Adrenal gland (tissue), 9 donors: ENCODE measurements at regions not wholly inside any gene's neighbourhood (a gene's known extent, or its start where the extent isn't known, plus 50 kb on each side); places are given as distances from the start of the nearest gene placed in this dataset.
A peak's percentile ranks its signal among the peaks of the same experiment; 100 is the strongest.

Experiments
- DNase-seq, 7 donors: peaks; one replicate each; pipeline ENCODE4 v3.0.0-alpha.2; 2019 to 2020
- H3K27ac ChIP-seq, 5 donors: fragments of 200-600 bp; sonication (generic) in 4 of 5; 1 replicate in 3 of 5; 2 replicates in 2 of 5; pipeline versions ENCODE4 v1.5.1 to v1.8.0; 2016 to 2020; ENCODE audit warnings: mild to moderate bottlenecking in 1 of 5
- H3K27me3 ChIP-seq: fragments of 200-600 bp; 2 replicates; pipeline ENCODE4 v1.8.0; 2021
- H3K36me3 ChIP-seq, 2 donors: fragments of 200-600 bp; replicated peaks in 1 of 2; 1 replicate in 1 of 2; 2 replicates in 1 of 2; pipeline versions ENCODE4 v1.5.1 to v1.8.0; 2018 to 2022
- H3K4me1 ChIP-seq, 2 donors: fragments of 200-600 bp; replicated peaks in 1 of 2; 1 replicate in 1 of 2; 2 replicates in 1 of 2; pipeline versions ENCODE4 v1.5.1 to v1.8.0; 2018 to 2021
- H3K4me3 ChIP-seq, 4 donors: fragments of 200-600 bp; sonication (generic) in 3 of 4; one replicate each; pipeline ENCODE4 v1.5.1; 2016 to 2018
- H3K9me3 ChIP-seq, 3 donors: fragments of 200-600 bp; sonication (generic) in 1 of 3; replicated peaks in 1 of 3; 1 replicate in 2 of 3; 2 replicates in 1 of 3; pipeline versions ENCODE4 v1.5.1 to v1.8.0; 2016 to 2021
- CTCF ChIP-seq, 6 experiments: fragments of 450-650 bp in 4 of 6; fragments of 200-600 bp in 2 of 6; sonication (generic) in 1 of 6; IDR thresholded peaks; 1 replicate in 5 of 6; 2 replicates in 1 of 6; pipeline versions ENCODE4 v1.5.1 to v1.8.0; 2016 to 2021; ENCODE audit warnings: antibody characterized with exemption in 6 of 6, mild to moderate bottlenecking in 2 of 6, moderate library complexity in 1 of 6
- POLR2A ChIP-seq, 2 donors: fragments of 450-650 bp; IDR thresholded peaks; one replicate each; pipeline ENCODE4 v1.6.1; 2017; ENCODE audit warnings: antibody characterized with exemption in 2 of 2, mild to moderate bottlenecking in 2 of 2, moderate library complexity in 1 of 2
- WGBS, 4 donors: extraction: QIAGEN DNeasy Blood & Tissue Kit in 2 of 4; methylation state at CpG; one replicate each; pipeline versions ENCODE4 v1.1.5 to v1.1.7; 2013 to 2017; 5-methylcytosine and 5-hydroxymethylcytosine counted together
- intact Hi-C, 2 donors: fragments of 100-400 bp; cut with DNase I; formaldehyde crosslinking; loops; one replicate each; pipeline versions ENCODE4 v1.14.1 to v1.15.0; 2022 to 2023
- donor health status: healthy with polysubstance abuse.
- donor health status: Bipolar disorder and iron deficiency.
- donor health status: DM: yes; HTN: yes; CAD: no.
- donor health status: DM: no; HTN: no; CAD: no.
- donor health status: DM: no; HTN: no; CAD: no.

GRCh38 chr3:84836961-84837360 lies 121.8 kb upstream of the CADM2 start:
- 21 to 30% (median 22%) methylated on average over 2 of the region's 2 CpGs for WGBS, 4 donors
- intact Hi-C loops = no loop called here
- Histone ChIP-seq H3K9me3 (no peaks in the 10 kb centered on the region), H3K4me3 (no peak overlapping the region), H3K27me3 (no peaks in the 10 kb centered on the region), H3K4me1 (no peaks in the 10 kb centered on the region), H3K36me3 (no peaks in the 10 kb centered on the region), H3K27ac (no peak overlapping the region)
- no peak for TF ChIP-seq POLR2A (IDR thresholded peaks at IDR 0.05)
- TF ChIP-seq CTCF (IDR thresholded peaks at IDR 0.05) = no peak
- DNase-seq = peak in 1 of 7 donors; percentile 24

GRCh38 chr3:84877092-84877491 lies 81.7 kb upstream of the CADM2 start:
- no peak overlapping the region for H3K4me3 ChIP-seq
- intact Hi-C loops = no loop called here
- no peaks in the 10 kb centered on the region for H3K27me3 ChIP-seq
- 89 to 97% (median 94%) methylated on average over 3 of the region's 3 CpGs for WGBS, 4 donors
- no peak for DNase-seq
- H3K27ac ChIP-seq = no peak overlapping the region
- no peaks in the 10 kb centered on the region for H3K4me1 ChIP-seq
- no peaks in the 10 kb centered on the region for H3K36me3 ChIP-seq
- no peaks in the 10 kb centered on the region for H3K9me3 ChIP-seq
- TF ChIP-seq POLR2A (IDR thresholded peaks at IDR 0.05) = no peak
- no peak for TF ChIP-seq CTCF (IDR thresholded peaks at IDR 0.05)

GRCh38 chr3:84881288-84881687 lies 77.5 kb upstream of the CADM2 start:
- no peaks in the 10 kb centered on the region for H3K4me1 ChIP-seq
- H3K4me3 ChIP-seq = no peak overlapping the region
- 68 to 85% (median 76%) methylated on average over 2 of the region's 2 CpGs for WGBS, 4 donors
- TF ChIP-seq CTCF (IDR thresholded peaks at IDR 0.05) (no peak), POLR2A (IDR thresholded peaks at IDR 0.05) (no peak)
- no peaks in the 10 kb centered on the region for H3K27me3 ChIP-seq
- H3K27ac ChIP-seq = no peak overlapping the region
- no peak for DNase-seq
- H3K36me3 ChIP-seq = no peaks in the 10 kb centered on the region
- H3K9me3 ChIP-seq = no peaks in the 10 kb centered on the region
- intact Hi-C loops = no loop called here

DNA sequence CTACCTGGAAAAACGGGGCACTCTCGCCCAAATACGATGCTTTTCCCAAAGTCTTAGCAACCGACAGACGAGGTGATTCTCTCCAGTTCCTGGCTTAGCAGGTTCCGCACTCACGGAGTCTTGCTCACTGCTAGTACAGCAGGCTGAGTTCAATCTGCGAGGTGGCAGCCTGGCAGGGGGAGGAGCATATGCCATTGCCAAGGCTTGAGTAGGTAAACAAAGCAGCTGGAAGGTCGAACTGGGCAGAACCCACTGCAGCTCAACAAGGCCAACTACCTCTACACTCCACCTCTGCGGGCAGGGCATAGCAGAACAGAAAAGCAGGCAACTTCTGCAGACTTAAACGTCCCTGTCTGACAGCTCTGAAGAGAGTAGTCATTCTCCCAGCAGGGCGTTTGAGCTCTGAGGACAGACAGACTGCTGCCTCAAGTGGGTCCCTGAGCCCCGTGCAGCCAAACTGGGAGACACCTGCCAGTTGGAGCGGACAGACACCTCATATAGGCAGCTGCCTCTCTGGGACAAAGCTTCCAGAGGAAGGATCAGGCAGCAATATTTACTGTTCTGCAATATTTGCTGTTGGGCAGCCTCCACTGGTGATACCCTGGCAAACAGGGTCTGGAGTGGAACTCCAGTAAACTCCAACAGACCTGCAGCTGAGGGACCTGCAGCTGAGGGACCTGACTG lies 73.4 kb upstream of the CADM2 start:
- no peak for DNase-seq
- no peaks in the 10 kb centered on the region for H3K4me1 ChIP-seq
- no peak for TF ChIP-seq CTCF (IDR thresholded peaks at IDR 0.05)
- TF ChIP-seq POLR2A (IDR thresholded peaks at IDR 0.05) = no peak
- no peaks in the 10 kb centered on the region for H3K27me3 ChIP-seq
- 73 to 76% (median 75%) methylated on average over 12 to 14 of the region's 14 CpGs for WGBS, 4 donors
- H3K4me3 ChIP-seq = no peak overlapping the region
- no peaks in the 10 kb centered on the region for H3K36me3 ChIP-seq
- no peak overlapping the region for H3K27ac ChIP-seq
- intact Hi-C loops = no loop called here
- no peaks in the 10 kb centered on the region for H3K9me3 ChIP-seq
